Right lobe of liver (tissue), 6 donors: ENCODE measurements at regions not wholly inside any gene's neighbourhood (a gene's known extent, or its start where the extent isn't known, plus 50 kb on each side); places are given as distances from the start of the nearest gene placed in this dataset.

ENCODE experiments used
- ATAC-seq, 4 donors: fragments of 200-7000 bp; cut with Tn5 transposase; one replicate each; pipeline ENCODE4 v1.9.1; 2020; ENCODE audit warnings: mild to moderate bottlenecking in 4 of 4, moderate library complexity in 4 of 4
- DNase-seq, 3 donors: peaks; one replicate each; pipeline ENCODE4 v3.0.0-alpha.2; 2020
- H3K27ac ChIP-seq, 3 donors: fragments of 200-600 bp; one replicate each; pipeline ENCODE4 v1.8.0; 2022
- H3K27me3 ChIP-seq, 2 donors: fragments of 200-600 bp; one replicate each; pipeline ENCODE4 v1.8.0; 2022
- H3K36me3 ChIP-seq, 4 donors: fragments of 200-600 bp; sonication (generic) in 1 of 4; one replicate each; pipeline versions ENCODE4 v1.5.1 to v1.8.0; 2017 to 2022; ENCODE audit warnings: control low read depth in 1 of 4
- H3K4me1 ChIP-seq, 4 donors: fragments of 200-600 bp; sonication (generic) in 1 of 4; one replicate each; pipeline versions ENCODE4 v1.5.1 to v1.8.0; 2017 to 2022; ENCODE audit warnings: control low read depth in 1 of 4
- H3K4me3 ChIP-seq, 3 donors: fragments of 200-600 bp; one replicate each; pipeline ENCODE4 v1.8.0; 2022
- H3K9me3 ChIP-seq, 4 donors: fragments of 200-600 bp; sonication (generic) in 1 of 4; one replicate each; pipeline versions ENCODE4 v1.5.1 to v1.8.0; 2017 to 2022; ENCODE audit warnings: control low read depth in 1 of 4
- CTCF ChIP-seq, 4 donors: fragments of 200-600 bp in 3 of 4; fragments of 450-650 bp in 1 of 4; IDR thresholded peaks; one replicate each; pipeline versions ENCODE4 v1.5.1 to v1.8.0; 2016 to 2022; ENCODE audit warnings: antibody characterized with exemption in 4 of 4, mild to moderate bottlenecking in 2 of 4
- POLR2A ChIP-seq: fragments of 450-650 bp; IDR thresholded peaks from one replicate; pipeline ENCODE4 v1.6.1; 2017; ENCODE audit warnings: antibody characterized with exemption, mild to moderate bottlenecking
- WGBS: methylation state at CpG from one replicate; pipeline ENCODE4 v1.1.6; 2018; ENCODE audit warnings: low coverage, low lambda C conversion rate; ENCODE audit not compliant: insufficient coverage; ENCODE audit errors: missing lambda C conversion rate; 5-methylcytosine and 5-hydroxymethylcytosine counted together
- intact Hi-C, 2 donors: fragments of 100-400 bp; cut with DNase I; formaldehyde crosslinking; loops; one replicate each; pipeline versions ENCODE4 v1.11.2 to v1.14.1; 2022
- donor health status: DM: no; HTN: yes; CAD: no.
- donor health status: DM: no; HTN: no; CAD: no.
- donor health status: DM: no; HTN: no; CAD: no.
- donor health status: DM: no; HTN: yes; CAD: no.
- donor health status: DM: no; HTN: yes; CAD: no.

- Histone ChIP-seq H3K36me3 (no peaks in the 10 kb centered on the region), H3K9me3 (no peaks in the 10 kb centered on the region), H3K27me3 (no peaks in the 10 kb centered on the region), H3K4me3 (no peak overlapping the region), H3K4me1 (no peaks in the 10 kb centered on the region), H3K27ac (no peak overlapping the region)
- TF ChIP-seq CTCF (IDR thresholded peaks at IDR 0.05) = no peak
- no peak for TF ChIP-seq POLR2A
- DNase-seq (no peak), ATAC-seq (no peak)
- WGBS = 47% methylated on average over 6 of the region's 7 CpGs
- intact Hi-C loops = no loop called here
Measured at GRCh38 chr6:67345946-67346345, 1289.1 kb upstream of the ADGRB3 start.

GRCh38 chr6:67336014-67336413 lies 1299.1 kb upstream of the ADGRB3 start:
- Histone ChIP-seq H3K27ac (no peak overlapping the region), H3K4me3 (no peak overlapping the region), H3K27me3 (no peaks in the 10 kb centered on the region), H3K4me1 (no peaks in the 10 kb centered on the region), H3K36me3 (no peaks in the 10 kb centered on the region), H3K9me3 (no peaks in the 10 kb centered on the region)
- no peak for TF ChIP-seq POLR2A
- no peak for TF ChIP-seq CTCF (IDR thresholded peaks at IDR 0.05)
- intact Hi-C loops = no loop called here
- no peak for ATAC-seq
- no peak for DNase-seq
- 47% methylated on average over 3 of the region's 3 CpGs for WGBS

- intact Hi-C loops = no loop called here
- no peaks in the 10 kb centered on the region for H3K27me3 ChIP-seq
Measured at GRCh38 chr6:67331304-67331703, 1303.8 kb upstream of the ADGRB3 start.

GRCh38 chr6:67328269-67328668 lies 1306.8 kb upstream of the ADGRB3 start:
- TF ChIP-seq CTCF (IDR thresholded peaks at IDR 0.05) (no peak), POLR2A (no peak)
- Histone ChIP-seq H3K4me3 (no peak overlapping the region), H3K36me3 (no peaks in the 10 kb centered on the region), H3K9me3 (no peaks in the 10 kb centered on the region), H3K4me1 (no peaks in the 10 kb centered on the region), H3K27ac (no peak overlapping the region), H3K27me3 (no peaks in the 10 kb centered on the region)
- DNase-seq = no peak
- WGBS = 56% methylated on average over 2 of the region's 2 CpGs
- no peak for ATAC-seq
- intact Hi-C loops = no loop called here

More at GRCh38 chr6:67331304-67331703, 1303.8 kb upstream of the ADGRB3 start:
- no peak for ATAC-seq
- Histone ChIP-seq H3K4me3 (no peak overlapping the region), H3K36me3 (no peaks in the 10 kb centered on the region), H3K27ac (no peak overlapping the region), H3K9me3 (no peaks in the 10 kb centered on the region), H3K4me1 (no peaks in the 10 kb centered on the region)
- TF ChIP-seq POLR2A = no peak
- no peak for TF ChIP-seq CTCF (IDR thresholded peaks at IDR 0.05)
- no peak for DNase-seq

GRCh38 chr6:67300430-67301040 lies 1334.5 kb upstream of the ADGRB3 start:
- Histone ChIP-seq H3K36me3 (no peaks in the 10 kb centered on the region), H3K4me3 (no peak overlapping the region), H3K4me1 (no peaks in the 10 kb centered on the region), H3K27ac (no peak overlapping the region), H3K9me3 (no peaks in the 10 kb centered on the region), H3K27me3 (no peaks in the 10 kb centered on the region)
- TF ChIP-seq CTCF (IDR thresholded peaks at IDR 0.05) (no peak), POLR2A (no peak)
- WGBS = 68% methylated on average over 4 of the region's 12 CpGs
- ATAC-seq (no peak), DNase-seq (no peak)
- intact Hi-C loops = no loop called here
